ENCODE measurements at regions not wholly inside any gene's neighbourhood (a gene's known extent, or its start where the extent isn't known, plus 50 kb on each side); places are given as distances from the start of the nearest gene placed in this dataset.
"Not testable (repeated sequence)": the region's sequence is repeated elsewhere in the genome, so short reads cannot be mapped to it uniquely, and the experiment has no call there.

- POLR2A ChIA-PET, result no interaction called here
These were observed 1483.7 kb downstream of the PCDH9 start for GRCh38 chr13:65746406-65746921.

GRCh38 chr13:65744836-65745235 is 1485.3 kb downstream of the PCDH9 start:
- POLR2A ChIA-PET, result no interaction called here

More at GRCh38 chr13:65746406-65746921, 1483.7 kb downstream of the PCDH9 start:
- CTCF ChIA-PET, result no interaction called here

GRCh38 chr13:65733110-65733509 is 1497.0 kb downstream of the PCDH9 start:
- ChIA-PET POLR2A (no interaction called here), CTCF (no interaction called here)

More at GRCh38 chr13:65744836-65745235, 1485.3 kb downstream of the PCDH9 start:
- CTCF ChIA-PET, result no interaction called here

- CTCF ChIA-PET, result no interaction called here
- POLR2A ChIA-PET, result no interaction called here
These were observed 1503.1 kb downstream of the PCDH9 start for GRCh38 chr13:65727070-65727469.

- ChIA-PET POLR2A (no interaction called here), CTCF (no interaction called here)
These were observed 1505.1 kb downstream of the PCDH9 start for GRCh38 chr13:65725006-65725405.

- CTCF ChIA-PET, result no interaction called here
These were observed 1505.9 kb downstream of the PCDH9 start for GRCh38 chr13:65724226-65724625.

GRCh38 chr13:65722506-65722905 is 1507.6 kb downstream of the PCDH9 start:
- POLR2A ChIA-PET, result no interaction called here
- CTCF ChIA-PET, result no interaction called here

More at GRCh38 chr13:65724226-65724625, 1505.9 kb downstream of the PCDH9 start:
- POLR2A ChIA-PET, result no interaction called here

GRCh38 chr13:65719831-65720230 is 1510.3 kb downstream of the PCDH9 start:
- CTCF ChIA-PET, result no interaction called here

GRCh38 chr13:65710514-65710913 is 1519.6 kb downstream of the PCDH9 start:
- POLR2A ChIA-PET, result no interaction called here
- CTCF ChIA-PET, result no interaction called here

More at GRCh38 chr13:65719831-65720230, 1510.3 kb downstream of the PCDH9 start:
- POLR2A ChIA-PET, result no interaction called here

GRCh38 chr13:65697843-65698242 is 1532.3 kb downstream of the PCDH9 start:
- CTCF ChIA-PET, result no interaction called here
- POLR2A ChIA-PET, result no interaction called here

- ChIA-PET CTCF (no interaction called here), POLR2A (no interaction called here)
These were observed 1550.9 kb downstream of the PCDH9 start for GRCh38 chr13:65679240-65679639.

GRCh38 chr13:65677906-65678305 is 1552.2 kb downstream of the PCDH9 start:
- POLR2A ChIA-PET, result no interaction called here
- CTCF ChIA-PET, result no interaction called here

GRCh38 chr13:65675383-65675782 is 1554.8 kb downstream of the PCDH9 start:
- CTCF ChIA-PET, POLR2A ChIA-PET: not testable (repeated sequence)

GRCh38 chr13:65670014-65670625 is 1560.0 kb downstream of the PCDH9 start:
- ChIA-PET CTCF (no interaction called here), POLR2A (no interaction called here)

GRCh38 chr13:65660731-65661130 is 1569.4 kb downstream of the PCDH9 start:
- POLR2A ChIA-PET, result no interaction called here
- CTCF ChIA-PET, result no interaction called here

GRCh38 chr13:65656740-65657329 is 1573.3 kb downstream of the PCDH9 start:
- ChIA-PET POLR2A (no interaction called here), CTCF (no interaction called here)

- CTCF ChIA-PET, result no interaction called here
- POLR2A ChIA-PET, result no interaction called here
These were observed 1576.5 kb downstream of the PCDH9 start for GRCh38 chr13:65653613-65654012.

GRCh38 chr13:65650321-65650720 is 1579.8 kb downstream of the PCDH9 start:
- POLR2A ChIA-PET, result no interaction called here

GRCh38 chr13:65642996-65643395 is 1587.1 kb downstream of the PCDH9 start:
- ChIA-PET CTCF (no interaction called here), POLR2A (no interaction called here)

More at GRCh38 chr13:65650321-65650720, 1579.8 kb downstream of the PCDH9 start:
- CTCF ChIA-PET, result no interaction called here

GRCh38 chr13:65642301-65642700 is 1587.8 kb downstream of the PCDH9 start:
- CTCF ChIA-PET, result no interaction called here
- POLR2A ChIA-PET, result no interaction called here

GRCh38 chr13:65638572-65639168 is 1591.5 kb downstream of the PCDH9 start:
- CTCF ChIA-PET, result no interaction called here

GRCh38 chr13:65633806-65634205 is 1596.3 kb downstream of the PCDH9 start:
- POLR2A ChIA-PET, result no interaction called here

More at GRCh38 chr13:65638572-65639168, 1591.5 kb downstream of the PCDH9 start:
- POLR2A ChIA-PET, result no interaction called here

More at GRCh38 chr13:65633806-65634205, 1596.3 kb downstream of the PCDH9 start:
- CTCF ChIA-PET, result no interaction called here

All from activated CD8-positive, alpha-beta memory T cell treated with anti-CD3 and anti-CD28 coated beads for 36 hours (primary cell).